Activated CD8-positive, alpha-beta T cell treated with anti-CD3 and anti-CD28 coated beads for 36 hours (primary cell): ENCODE measurements at regions not wholly inside any gene's neighbourhood (a gene's known extent, or its start where the extent isn't known, plus 50 kb on each side); places are given as distances from the start of the nearest gene placed in this dataset.

Source experiments
- ATAC-seq: fragments of 200-7000 bp; cut with Tn5 transposase; one replicate; pipeline ENCODE4 v1.10.0; 2021; ENCODE audit warnings: mild to moderate bottlenecking, moderate library complexity
- CTCF ChIA-PET: fragments of 350-600 bp; sonication (Branson Sonifier 250); formaldehyde crosslinking; loops from one replicate; lab custom pipeline; 2021; ENCODE audit warnings: antibody characterized with exemption; lab: Charles Lee
- POLR2A ChIA-PET: fragments of 350-600 bp; sonication (Branson Sonifier 250); formaldehyde crosslinking; loops from one replicate; lab custom pipeline; 2021; ENCODE audit warnings: antibody characterized with exemption; lab: Charles Lee
- DNase-seq: peaks from one replicate; pipeline ENCODE4 v3.0.0-alpha.2; 2020
- H3K27ac Mint-ChIP-seq: one replicate; pipeline ENCODE4 v1.8.0; 2021; ENCODE audit warnings: mild to moderate bottlenecking, mixed read lengths
- H3K27me3 Mint-ChIP-seq: one replicate; pipeline ENCODE4 v1.8.0; 2021; ENCODE audit warnings: mixed read lengths
- H3K36me3 Mint-ChIP-seq: one replicate; pipeline ENCODE4 v1.8.0; 2021; ENCODE audit warnings: low read depth, mixed read lengths
- H3K4me1 Mint-ChIP-seq: one replicate; pipeline ENCODE4 v1.8.0; 2021; ENCODE audit warnings: low read depth, mixed read lengths
- H3K4me3 Mint-ChIP-seq: one replicate; pipeline ENCODE4 v1.8.0; 2021; ENCODE audit warnings: mild to moderate bottlenecking, moderate library complexity, mixed read lengths
- H3K9me3 Mint-ChIP-seq: one replicate; pipeline ENCODE4 v1.8.0; 2021; ENCODE audit warnings: mixed read lengths
- CTCF ChIP-seq: fragments of 200-600 bp; IDR thresholded peaks from one replicate; pipeline ENCODE4 v1.8.0; 2022; ENCODE audit warnings: antibody characterized with exemption, mild to moderate bottlenecking
- intact Hi-C: fragments of 100-400 bp; cut with micrococcal nuclease; formaldehyde crosslinking; loops from one replicate; pipeline ENCODE4 v1.10.0; 2022

GRCh38 chr6:122246906-122247658 lies 152.4 kb upstream of the HSF2 start:
- no peak for TF ChIP-seq CTCF
- Mint-ChIP-seq H3K4me1 (no peaks in the 10 kb centered on the region), H3K27ac (no peak overlapping the region), H3K9me3 (peaks cover 9% of the 10 kb centered on the region), H3K4me3 (no peak overlapping the region), H3K36me3 (no peaks in the 10 kb centered on the region), H3K27me3 (no peaks in the 10 kb centered on the region)
- ATAC-seq (no peak), DNase-seq (no peak)
- ChIA-PET POLR2A (no interaction called here), CTCF (no interaction called here)
- intact Hi-C loops: no loop called here

GRCh38 chr6:122248001-122248669 lies 151.3 kb upstream of the HSF2 start:
- DNase-seq: no peak
- Mint-ChIP-seq H3K36me3 (no peaks in the 10 kb centered on the region), H3K4me1 (no peaks in the 10 kb centered on the region), H3K4me3 (no peak overlapping the region), H3K27me3 (no peaks in the 10 kb centered on the region), H3K27ac (no peak overlapping the region), H3K9me3 (peaks cover 7% of the 10 kb centered on the region)
- POLR2A ChIA-PET: no interaction called here
- no peak for ATAC-seq
- TF ChIP-seq CTCF: no peak
- intact Hi-C loops: no loop called here
- CTCF ChIA-PET: no interaction called here

- ATAC-seq (no peak), DNase-seq (no peak)
- Mint-ChIP-seq H3K27me3 (no peaks in the 10 kb centered on the region), H3K27ac (no peak overlapping the region), H3K4me1 (no peaks in the 10 kb centered on the region), H3K36me3 (no peaks in the 10 kb centered on the region), H3K9me3 (peaks cover under 1% of the 10 kb centered on the region), H3K4me3 (no peak overlapping the region)
- TF ChIP-seq CTCF: no peak
- ChIA-PET POLR2A (no interaction called here), CTCF (no interaction called here)
- intact Hi-C loops: no loop called here
Measured at GRCh38 chr6:122248844-122249243, 150.6 kb upstream of the HSF2 start.

- H3K27me3 Mint-ChIP-seq: no peaks in the 10 kb centered on the region
- no peaks in the 10 kb centered on the region for H3K36me3 Mint-ChIP-seq
- POLR2A ChIA-PET: no interaction called here
Measured at GRCh38 chr6:122258839-122259238, 140.6 kb upstream of the HSF2 start.

More at GRCh38 chr6:122258839-122259238, 140.6 kb upstream of the HSF2 start:
- Mint-ChIP-seq H3K27ac (no peak overlapping the region), H3K4me3 (no peak overlapping the region), H3K4me1 (no peaks in the 10 kb centered on the region), H3K9me3 (no peaks in the 10 kb centered on the region)
- ATAC-seq (no peak), DNase-seq (no peak)
- intact Hi-C loops: no loop called here
- CTCF ChIA-PET: no interaction called here
- no peak for TF ChIP-seq CTCF
